Gastrocnemius medialis (tissue), 4 donors: ENCODE measurements at regions not wholly inside any gene's neighbourhood (a gene's known extent, or its start where the extent isn't known, plus 50 kb on each side); places are given as distances from the start of the nearest gene placed in this dataset.

Experiments used
- CTCF ChIP-seq, 5 experiments: fragments of 450-650 bp in 3 of 5; fragments of 200-600 bp in 2 of 5; sonication (generic) in 2 of 5; IDR thresholded peaks in 4 of 5; conservative IDR thresholded peaks in 1 of 5; 1 replicate in 4 of 5; 2 replicates in 1 of 5; pipeline ENCODE4 v1.5.1; 2016 to 2019; ENCODE audit warnings: antibody characterized with exemption in 5 of 5, mild to moderate bottlenecking in 3 of 5, moderate library complexity in 3 of 5
- POLR2A ChIP-seq, 2 donors: fragments of 450-650 bp; IDR thresholded peaks; one replicate each; pipeline ENCODE4 v1.6.1; 2017; ENCODE audit warnings: antibody characterized with exemption in 2 of 2, mild to moderate bottlenecking in 2 of 2, moderate library complexity in 2 of 2

- TF ChIP-seq CTCF (IDR thresholded peaks at IDR 0.05 in 4 of 5, conservative IDR thresholded peaks at IDR 0.05 in 1 of 5) (no peak), POLR2A (IDR thresholded peaks at IDR 0.05) (no peak)
These were observed 116.5 kb downstream of the SAMD5 start for GRCh38 chr6:147624946-147625515.
